ENCODE measurements at regions not wholly inside any gene's neighbourhood (a gene's known extent, or its start where the extent isn't known, plus 50 kb on each side); places are given as distances from the start of the nearest gene placed in this dataset.
"Not testable (repeated sequence)": the region's sequence is repeated elsewhere in the genome, so short reads cannot be mapped to it uniquely, and the experiment has no call there.

GRCh38 chr16:46390660-46391462, 230.3 kb downstream of the SHCBP1 start:
- H3K4me3 Mint-ChIP-seq; H3K27ac Mint-ChIP-seq; H3K27me3 Mint-ChIP-seq (ENCODE audit: low read depth); H3K4me1 Mint-ChIP-seq; H3K36me3 Mint-ChIP-seq; DNase-seq (ENCODE audit: low spot score in 2 of 2, unreplicated experiment in 2 of 2): not testable (repeated sequence)
- peaks cover 14% of the 10 kb centered on the region for H3K9me3 Mint-ChIP-seq

DNA sequence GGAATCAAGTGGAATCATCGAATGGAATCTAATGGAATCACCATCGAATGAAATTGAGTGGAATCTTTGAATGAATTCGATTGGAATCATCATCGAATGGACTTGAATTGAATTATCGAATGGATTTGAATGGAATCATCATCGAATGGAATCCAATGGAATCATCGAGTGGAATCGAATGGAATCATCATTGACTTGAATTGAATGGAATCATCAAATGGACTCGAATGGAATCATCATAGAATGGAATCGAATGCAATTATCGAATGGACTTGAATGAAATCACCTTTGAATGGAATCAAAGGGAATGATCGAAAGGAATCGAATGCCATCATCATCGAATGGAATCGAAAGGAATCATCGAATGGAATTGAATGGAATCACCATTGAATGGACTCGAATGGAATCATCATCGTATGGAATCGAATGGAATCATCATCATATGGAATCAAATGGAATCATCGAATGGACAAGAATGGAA, 231.6 kb downstream of the SHCBP1 start:
- H3K27ac Mint-ChIP-seq; H3K36me3 Mint-ChIP-seq; H3K4me1 Mint-ChIP-seq; H3K4me3 Mint-ChIP-seq; H3K27me3 Mint-ChIP-seq (ENCODE audit: low read depth): not testable (repeated sequence)
- peaks cover 11% of the 10 kb centered on the region for H3K9me3 Mint-ChIP-seq
- DNase-seq (ENCODE audit: low spot score in 2 of 2, unreplicated experiment in 2 of 2) = peak; percentile 87 to 94

GRCh38 chr16:46388939-46389491, 232.2 kb downstream of the SHCBP1 start:
- not testable (repeated sequence) for H3K4me1 Mint-ChIP-seq; H3K36me3 Mint-ChIP-seq; H3K27me3 Mint-ChIP-seq (ENCODE audit: low read depth); H3K4me3 Mint-ChIP-seq; H3K27ac Mint-ChIP-seq
- DNase-seq (ENCODE audit: low spot score in 2 of 2, unreplicated experiment in 2 of 2) = peak in 1 of 2 experiments; percentile 60
- peaks cover 11% of the 10 kb centered on the region for H3K9me3 Mint-ChIP-seq

DNA sequence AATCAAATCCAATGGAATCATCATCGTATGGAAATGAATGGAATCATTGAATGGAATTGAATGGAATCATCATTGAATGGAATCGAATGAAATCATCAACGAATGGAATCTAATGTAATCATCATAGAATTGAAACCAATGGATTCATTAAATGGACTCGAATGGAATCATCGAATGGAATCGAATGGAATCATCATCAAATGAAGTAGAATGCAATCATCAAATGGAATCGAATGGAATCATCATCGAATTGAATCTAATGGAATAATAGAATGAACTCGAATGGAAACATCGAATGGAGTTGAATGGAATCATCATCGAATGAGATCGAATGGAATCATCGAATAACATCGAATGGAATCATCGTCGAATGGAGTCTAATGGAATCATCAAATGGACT, 232.8 kb downstream of the SHCBP1 start:
- not testable (repeated sequence) for H3K27ac Mint-ChIP-seq; H3K4me1 Mint-ChIP-seq; H3K4me3 Mint-ChIP-seq; DNase-seq (ENCODE audit: low spot score in 2 of 2, unreplicated experiment in 2 of 2); H3K9me3 Mint-ChIP-seq; H3K36me3 Mint-ChIP-seq; H3K27me3 Mint-ChIP-seq (ENCODE audit: low read depth)

DNA sequence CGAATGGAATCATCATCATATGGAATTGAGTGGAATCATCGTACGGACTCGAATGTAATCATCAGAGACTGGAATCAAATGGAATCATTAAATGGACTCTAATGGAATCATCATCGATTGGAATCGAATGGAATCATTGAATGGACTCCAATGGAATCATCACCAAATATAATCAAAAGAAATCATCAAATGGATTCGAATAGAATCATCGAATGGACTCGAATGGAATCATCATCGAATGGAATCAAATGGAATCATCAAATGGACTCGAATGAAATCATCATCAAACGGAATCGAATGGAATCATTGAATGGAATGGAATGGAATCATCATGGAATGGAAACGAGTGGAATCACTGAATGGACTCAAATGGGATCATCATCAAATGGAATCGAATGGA, 233.5 kb downstream of the SHCBP1 start:
- peaks cover 11% of the 10 kb centered on the region for H3K9me3 Mint-ChIP-seq
- not testable (repeated sequence) for H3K27ac Mint-ChIP-seq; H3K36me3 Mint-ChIP-seq; H3K4me1 Mint-ChIP-seq; H3K27me3 Mint-ChIP-seq (ENCODE audit: low read depth); H3K4me3 Mint-ChIP-seq
- DNase-seq (ENCODE audit: low spot score in 2 of 2, unreplicated experiment in 2 of 2) = peak; percentile 76 to 85

GRCh38 chr16:46386805-46387620, 234.2 kb downstream of the SHCBP1 start:
- H3K4me3 Mint-ChIP-seq; H3K36me3 Mint-ChIP-seq; H3K27ac Mint-ChIP-seq; H3K27me3 Mint-ChIP-seq (ENCODE audit: low read depth); H3K4me1 Mint-ChIP-seq: not testable (repeated sequence)
- DNase-seq (ENCODE audit: low spot score in 2 of 2, unreplicated experiment in 2 of 2) = peak in 1 of 2 experiments; percentile 63
- peaks cover 13% of the 10 kb centered on the region for H3K9me3 Mint-ChIP-seq

DNA sequence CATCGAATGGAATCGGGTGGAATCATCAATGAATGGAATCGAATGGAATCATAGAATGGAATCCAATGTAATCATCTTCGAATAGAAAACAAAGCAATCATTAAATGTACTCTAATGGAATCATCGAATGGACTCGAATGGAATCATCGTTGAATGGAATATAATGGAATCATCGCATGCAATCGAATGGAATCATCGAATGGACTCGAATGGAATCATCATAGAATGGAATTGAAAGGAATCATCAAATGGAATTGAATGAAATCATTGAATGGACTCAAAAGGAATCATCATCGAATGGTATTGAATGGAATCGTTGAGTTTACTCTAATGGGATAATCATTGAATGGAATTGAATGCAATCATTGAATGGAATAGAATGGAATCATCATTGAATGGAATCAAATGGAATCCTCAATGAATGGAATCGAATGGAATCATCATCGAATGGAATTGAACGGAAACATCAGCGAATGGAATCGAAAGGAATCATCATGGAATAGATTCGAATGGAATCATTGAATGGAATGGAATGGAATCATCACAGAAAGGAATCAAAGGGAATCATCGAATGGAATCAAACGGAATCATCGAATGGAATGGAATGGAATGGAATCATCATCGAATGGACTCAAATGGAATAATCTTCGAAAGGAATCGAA, 234.9 kb downstream of the SHCBP1 start:
- not testable (repeated sequence) for H3K27ac Mint-ChIP-seq; DNase-seq (ENCODE audit: low spot score in 2 of 2, unreplicated experiment in 2 of 2); H3K4me3 Mint-ChIP-seq; H3K4me1 Mint-ChIP-seq; H3K27me3 Mint-ChIP-seq (ENCODE audit: low read depth); H3K36me3 Mint-ChIP-seq
- peaks cover 14% of the 10 kb centered on the region for H3K9me3 Mint-ChIP-seq

DNA sequence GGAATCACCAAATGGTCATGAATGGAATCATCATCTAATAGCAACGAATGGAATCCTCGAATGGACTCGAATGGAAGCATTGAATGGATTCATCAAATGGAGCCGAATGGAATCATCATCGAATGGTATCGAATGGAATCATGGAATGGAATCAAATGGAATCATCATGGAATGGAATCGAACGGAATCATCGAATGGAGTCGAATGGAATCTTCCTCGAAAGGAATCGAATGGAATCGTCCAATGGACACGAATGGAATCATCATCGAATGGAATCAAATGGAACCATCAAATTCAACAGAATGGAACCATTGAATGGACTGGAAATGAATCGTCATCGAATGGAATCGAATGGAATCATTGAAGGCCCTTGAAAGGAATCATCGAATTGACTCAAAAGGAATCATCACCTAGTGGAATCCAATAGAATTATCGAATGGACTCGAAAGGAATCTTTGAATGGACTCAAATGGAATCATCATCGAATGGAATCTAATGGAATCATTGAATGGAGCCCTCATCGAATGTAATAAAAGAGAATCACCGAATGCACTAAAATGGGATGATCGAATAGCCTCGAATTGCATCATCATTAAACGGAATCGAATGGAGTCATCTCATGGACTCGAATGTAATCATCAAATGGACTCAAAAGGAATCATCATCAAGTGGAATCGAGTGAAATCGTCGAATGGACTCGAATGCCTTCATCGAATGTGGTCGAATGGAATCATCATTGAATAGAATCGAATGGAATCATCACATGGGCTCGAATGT, 236.7 kb downstream of the SHCBP1 start:
- DNase-seq (ENCODE audit: low spot score in 2 of 2, unreplicated experiment in 2 of 2) = peak; percentile 63 to 73
- peaks cover 11% of the 10 kb centered on the region for H3K9me3 Mint-ChIP-seq
- H3K4me3 Mint-ChIP-seq; H3K27ac Mint-ChIP-seq; H3K4me1 Mint-ChIP-seq; H3K36me3 Mint-ChIP-seq; H3K27me3 Mint-ChIP-seq (ENCODE audit: low read depth): not testable (repeated sequence)

DNA sequence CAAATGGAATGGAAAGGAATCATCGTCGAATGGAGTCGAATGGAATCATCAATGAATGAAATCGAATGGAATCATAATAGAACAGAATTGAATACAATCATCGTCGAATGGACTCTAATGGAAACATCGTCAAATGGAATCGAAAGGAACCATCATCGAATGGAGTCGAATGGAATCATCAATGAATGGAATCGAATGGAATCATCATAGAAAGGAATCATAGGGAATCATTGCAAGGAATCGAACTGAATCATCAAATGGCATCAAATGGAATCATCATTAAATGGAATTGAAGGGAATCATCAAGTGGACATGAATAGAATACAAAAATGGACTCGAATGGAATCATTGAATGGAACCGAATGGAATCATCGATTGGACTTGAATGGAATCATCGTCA, 237.6 kb downstream of the SHCBP1 start:
- peaks cover 11% of the 10 kb centered on the region for H3K9me3 Mint-ChIP-seq
- H3K27me3 Mint-ChIP-seq (ENCODE audit: low read depth); DNase-seq (ENCODE audit: low spot score in 2 of 2, unreplicated experiment in 2 of 2); H3K4me1 Mint-ChIP-seq; H3K36me3 Mint-ChIP-seq; H3K4me3 Mint-ChIP-seq; H3K27ac Mint-ChIP-seq: not testable (repeated sequence)

GRCh38 chr16:46382791-46383541, 238.2 kb downstream of the SHCBP1 start:
- not testable (repeated sequence) for H3K27me3 Mint-ChIP-seq (ENCODE audit: low read depth); H3K4me1 Mint-ChIP-seq; H3K36me3 Mint-ChIP-seq; DNase-seq (ENCODE audit: low spot score in 2 of 2, unreplicated experiment in 2 of 2); H3K4me3 Mint-ChIP-seq; H3K27ac Mint-ChIP-seq
- peaks cover 11% of the 10 kb centered on the region for H3K9me3 Mint-ChIP-seq

DNA sequence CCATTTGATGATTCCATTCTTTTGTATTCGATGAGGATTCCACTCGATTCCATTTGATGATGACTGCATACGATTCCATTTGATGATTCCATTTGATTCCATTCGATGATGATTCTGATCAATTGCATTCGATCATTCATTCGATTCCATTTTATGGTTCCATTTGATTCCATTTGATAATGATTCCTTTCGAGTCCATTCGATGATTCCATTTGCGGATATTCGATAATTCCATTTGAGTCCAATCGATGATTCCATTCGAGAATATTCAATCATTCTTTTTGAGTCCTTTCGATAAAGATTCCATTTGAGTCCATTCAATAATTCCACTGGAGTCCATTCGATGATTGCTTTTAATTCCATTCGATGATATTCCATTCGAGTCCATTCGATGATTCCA, 239.1 kb downstream of the SHCBP1 start:
- not testable (repeated sequence) for H3K4me1 Mint-ChIP-seq; H3K9me3 Mint-ChIP-seq; H3K4me3 Mint-ChIP-seq; H3K27me3 Mint-ChIP-seq (ENCODE audit: low read depth); H3K27ac Mint-ChIP-seq; H3K36me3 Mint-ChIP-seq; DNase-seq (ENCODE audit: low spot score in 2 of 2, unreplicated experiment in 2 of 2)

DNA sequence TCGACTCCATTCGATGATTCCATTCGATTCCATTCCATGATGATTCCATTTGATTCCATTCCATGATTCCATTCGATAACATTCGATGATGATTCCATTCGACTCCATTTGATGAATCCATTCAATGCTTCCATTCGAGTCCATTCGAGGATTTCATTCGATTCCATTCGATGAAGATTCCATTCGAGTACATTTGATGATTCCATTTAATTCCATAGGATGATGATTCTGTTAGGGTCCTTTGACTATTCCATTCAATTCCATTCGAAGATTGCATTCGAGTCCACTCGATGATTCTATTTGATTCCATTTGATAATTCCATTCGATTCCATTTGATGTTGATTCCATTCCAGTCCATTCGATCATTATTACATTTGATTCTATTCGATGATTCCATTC, 239.8 kb downstream of the SHCBP1 start:
- not testable (repeated sequence) for H3K4me3 Mint-ChIP-seq; H3K36me3 Mint-ChIP-seq; H3K4me1 Mint-ChIP-seq; DNase-seq (ENCODE audit: low spot score in 2 of 2, unreplicated experiment in 2 of 2); H3K9me3 Mint-ChIP-seq; H3K27me3 Mint-ChIP-seq (ENCODE audit: low read depth); H3K27ac Mint-ChIP-seq

Data from mesothelial cell of epicardium (in vitro differentiated cells).